HEK293T (cell line): ENCODE measurements at regions not wholly inside any gene's neighbourhood (a gene's known extent, or its start where the extent isn't known, plus 50 kb on each side); places are given as distances from the start of the nearest gene placed in this dataset.

ENCODE experiments used
- CTCF ChIA-PET: fragments of 350-600 bp; formaldehyde crosslinking; extraction: SDS; loops from one replicate; lab custom pipeline; 2021; ENCODE audit warnings: antibody characterized with exemption, inconsistent platforms; lab: Yijun Ruan, JAX
- POLR2A ChIA-PET: fragments of 350-600 bp; formaldehyde crosslinking; extraction: SDS; loops from one replicate; lab custom pipeline; 2020; ENCODE audit warnings: antibody characterized with exemption, inconsistent platforms; lab: Yijun Ruan, JAX
- DNase-seq: peaks from one replicate; pipeline ENCODE4 v3.0.0; 2012; ENCODE audit warnings: mixed read lengths; ENCODE audit errors: extremely low spot score
- ARNT ChIP-seq: fragments of 450-650 bp; IDR thresholded peaks from 2 replicates; pipeline ENCODE4 v1.6.1; 2017; ENCODE audit warnings: mild to moderate bottlenecking
- BHLHE40 ChIP-seq: fragments of 450-650 bp; IDR thresholded peaks from 2 replicates; pipeline ENCODE4 v1.6.1; 2016; ENCODE audit warnings: mild to moderate bottlenecking, moderate library complexity, borderline replicate concordance
- CTBP1 ChIP-seq: fragments of 450-650 bp; IDR thresholded peaks from 2 replicates; pipeline ENCODE4 v1.6.1; 2016; ENCODE audit warnings: borderline replicate concordance
- ELF4 ChIP-seq: fragments of 450-650 bp; IDR thresholded peaks from 2 replicates; pipeline ENCODE4 v1.6.1; 2017; ENCODE audit warnings: antibody characterized with exemption
- FOXA1 ChIP-seq: fragments of 450-650 bp; IDR thresholded peaks from 2 replicates; pipeline ENCODE4 v1.6.1; 2016; ENCODE audit warnings: mild to moderate bottlenecking
- FOXK2 ChIP-seq: fragments of 450-650 bp; IDR thresholded peaks from 2 replicates; pipeline ENCODE4 v1.6.1; 2016; ENCODE audit warnings: mild to moderate bottlenecking
- FOXM1 ChIP-seq: fragments of 450-650 bp; IDR thresholded peaks from 2 replicates; pipeline ENCODE4 v1.6.1; 2017; ENCODE audit warnings: mild to moderate bottlenecking, borderline replicate concordance
- HDGF ChIP-seq: fragments of 450-650 bp; IDR thresholded peaks from 2 replicates; pipeline ENCODE4 v1.6.1; 2017; ENCODE audit warnings: antibody characterized with exemption, borderline replicate concordance
- L3MBTL2 ChIP-seq: fragments of 450-650 bp; conservative IDR thresholded peaks from 2 replicates; pipeline ENCODE4 v1.6.1; 2016; ENCODE audit warnings: mild to moderate bottlenecking
- LEF1 ChIP-seq: fragments of 450-650 bp; IDR thresholded peaks from 2 replicates; pipeline ENCODE4 v1.6.1; 2017; ENCODE audit warnings: mild to moderate bottlenecking, borderline replicate concordance
- NFRKB ChIP-seq: fragments of 450-650 bp; IDR thresholded peaks from 2 replicates; pipeline ENCODE4 v1.6.1; 2016; ENCODE audit warnings: mild to moderate bottlenecking, moderate library complexity
- PKNOX1 ChIP-seq: fragments of 450-650 bp; IDR thresholded peaks from 2 replicates; pipeline ENCODE4 v1.6.1; 2016
- SP1 ChIP-seq: fragments of 450-650 bp; IDR thresholded peaks from 2 replicates; pipeline ENCODE4 v1.6.1; 2017
- SUZ12 ChIP-seq: fragments of 450-650 bp; IDR thresholded peaks from 2 replicates; pipeline ENCODE4 v1.6.1; 2016; ENCODE audit warnings: mild to moderate bottlenecking
- TARDBP ChIP-seq: fragments of 450-650 bp; IDR thresholded peaks from 2 replicates; pipeline ENCODE4 v1.6.1; 2016
- ZNF384 ChIP-seq: fragments of 450-650 bp; IDR thresholded peaks from 2 replicates; pipeline ENCODE4 v1.6.1; 2016

- no peak for TF ChIP-seq SUZ12
- TF ChIP-seq ELF4 = no peak
- no peak for TF ChIP-seq SP1
- TF ChIP-seq FOXK2 = no peak
- no peak for TF ChIP-seq FOXM1
- TF ChIP-seq BHLHE40 = no peak
- TF ChIP-seq TARDBP = no peak
- TF ChIP-seq CTBP1 = no peak
- TF ChIP-seq NFRKB = no peak
- TF ChIP-seq L3MBTL2 = no peak
- TF ChIP-seq HDGF = no peak
- CTCF ChIA-PET = no interaction called here
- POLR2A ChIA-PET = no interaction called here
- DNase-seq = no peak
Observed at GRCh38 chr9:23979491-23979890, 153.5 kb upstream of the ELAVL2 start.

- POLR2A ChIA-PET = no interaction called here
- no peak for DNase-seq
- CTCF ChIA-PET = no interaction called here
- no peak for TF ChIP-seq FOXM1
- TF ChIP-seq NFRKB = no peak
- TF ChIP-seq FOXK2 = no peak
- no peak for TF ChIP-seq FOXA1
- no peak for TF ChIP-seq SUZ12
- TF ChIP-seq TARDBP = no peak
- TF ChIP-seq LEF1 = no peak
- TF ChIP-seq HDGF = no peak
- TF ChIP-seq CTBP1 = no peak
- TF ChIP-seq BHLHE40 = no peak
- TF ChIP-seq L3MBTL2 = no peak
- no peak for TF ChIP-seq PKNOX1
Observed at GRCh38 chr9:23962101-23962500, 136.1 kb upstream of the ELAVL2 start.

GRCh38 chr9:23945897-23946296, 119.9 kb upstream of the ELAVL2 start:
- POLR2A ChIA-PET = no interaction called here
- no peak for DNase-seq
- TF ChIP-seq ARNT = no peak
- TF ChIP-seq HDGF = no peak
- CTCF ChIA-PET = no interaction called here

- no peak for TF ChIP-seq NFRKB
- CTCF ChIA-PET = no interaction called here
Observed at GRCh38 chr9:23941051-23941450, 115.0 kb upstream of the ELAVL2 start.

GRCh38 chr9:23938908-23939307, 112.9 kb upstream of the ELAVL2 start:
- TF ChIP-seq FOXA1 (no peak), SUZ12 (no peak), NFRKB (no peak), LEF1 (no peak), PKNOX1 (no peak), ZNF384 (no peak), ELF4 (no peak), SP1 (no peak), FOXK2 (no peak), HDGF (no peak), L3MBTL2 (no peak), FOXM1 (no peak), BHLHE40 (no peak), CTBP1 (no peak), ARNT (no peak), TARDBP (no peak)
- ChIA-PET CTCF (no interaction called here), POLR2A (no interaction called here)
- DNase-seq = no peak

More at GRCh38 chr9:23941051-23941450, 115.0 kb upstream of the ELAVL2 start:
- DNase-seq = no peak
- POLR2A ChIA-PET = no interaction called here

GRCh38 chr9:23934291-23934906, 108.4 kb upstream of the ELAVL2 start:
- TF ChIP-seq LEF1 (no peak), HDGF (no peak), SUZ12 (no peak), ELF4 (no peak), L3MBTL2 (no peak), SP1 (no peak), FOXK2 (no peak), FOXA1 (no peak), CTBP1 (no peak), TARDBP (no peak), ZNF384 (no peak), ARNT (no peak), BHLHE40 (no peak), FOXM1 (no peak), NFRKB (no peak)
- DNase-seq = no peak
- POLR2A ChIA-PET = no interaction called here
- CTCF ChIA-PET = no interaction called here

GRCh38 chr9:23933348-23933747, 107.3 kb upstream of the ELAVL2 start:
- no peak for DNase-seq
- POLR2A ChIA-PET = no interaction called here
- TF ChIP-seq FOXK2 = no peak
- TF ChIP-seq SUZ12 = no peak
- no peak for TF ChIP-seq BHLHE40
- TF ChIP-seq FOXM1 = no peak
- no peak for TF ChIP-seq CTBP1
- TF ChIP-seq ELF4 = no peak
- no peak for TF ChIP-seq L3MBTL2
- no peak for TF ChIP-seq SP1
- no peak for TF ChIP-seq ZNF384
- no peak for TF ChIP-seq NFRKB
- no peak for TF ChIP-seq PKNOX1
- no peak for TF ChIP-seq LEF1
- TF ChIP-seq HDGF = no peak
- TF ChIP-seq TARDBP = no peak
- CTCF ChIA-PET = no interaction called here
